PC-3 (cell line): ENCODE measurements at regions not wholly inside any gene's neighbourhood (a gene's known extent, or its start where the extent isn't known, plus 50 kb on each side); places are given as distances from the start of the nearest gene placed in this dataset.

Source experiments
- CTCF ChIP-seq: fragments of 300-600 bp; sonication (generic); conservative IDR thresholded peaks from 2 replicates; pipeline ENCODE4 v1.5.1; 2017; ENCODE audit warnings: antibody characterized with exemption, low read depth, mild to moderate bottlenecking, low read length
- EZH2 ChIP-seq: fragments of 300-600 bp; sonication (generic); IDR thresholded peaks from one replicate; pipeline ENCODE4 v1.6.1; 2017; ENCODE audit warnings: antibody characterized with exemption, mild to moderate bottlenecking, low read length; ENCODE audit not compliant: unreplicated experiment
- EZH2phosphoT487 ChIP-seq: fragments of 300-600 bp; sonication (generic); IDR thresholded peaks from 2 replicates; pipeline ENCODE4 v1.6.1; 2018; ENCODE audit warnings: mild to moderate bottlenecking, antibody characterized with exemption, low read length, borderline replicate concordance

GRCh38 chr11:127859941-127860354 lies 727.4 kb downstream of the ETS1 start:
- TF ChIP-seq CTCF (no peak), EZH2 (no peak), EZH2phosphoT487 (no peak)
